ENCODE measurements at regions not wholly inside any gene's neighbourhood (a gene's known extent, or its start where the extent isn't known, plus 50 kb on each side); places are given as distances from the start of the nearest gene placed in this dataset.

GRCh38 chr2:220948579-220948978 lies 623.5 kb downstream of the EPHA4 start:
- Histone ChIP-seq H3K27me3 (ENCODE audit: insufficient read depth, low read length) (no peaks in the 10 kb centered on the region), H4K20me1 (ENCODE audit: insufficient read depth, low read length) (no peaks in the 10 kb centered on the region), H3K9me3 (ENCODE audit: low read depth, low read length) (no peaks in the 10 kb centered on the region), H3K4me2 (ENCODE audit: insufficient read depth, low read length) (no peak overlapping the region), H3K4me3 (ENCODE audit: insufficient read depth, low read length) (no peak overlapping the region), H3K36me3 (ENCODE audit: insufficient read depth, low read length) (no peaks in the 10 kb centered on the region), H3K4me1 (ENCODE audit: insufficient read depth, low read length) (no peaks in the 10 kb centered on the region), H3K27ac (ENCODE audit: low read depth, low read length) (no peak overlapping the region), H2AFZ (ENCODE audit: low read length) (no peak overlapping the region), H3K79me2 (ENCODE audit: insufficient read depth, low read length) (no peaks in the 10 kb centered on the region)
- DNase-seq (ENCODE audit: insufficient read length, low spot score, missing footprints) = no peak
- no peak for TF ChIP-seq CTCF (IDR thresholded peaks at IDR 0.05; ENCODE audit: extremely low read depth, low read depth, low read length)

- no peak for TF ChIP-seq CTCF (IDR thresholded peaks at IDR 0.05; ENCODE audit: extremely low read depth, low read depth, low read length)
- Histone ChIP-seq H3K79me2 (ENCODE audit: insufficient read depth, low read length) (no peaks in the 10 kb centered on the region), H2AFZ (ENCODE audit: low read length) (no peak overlapping the region), H4K20me1 (ENCODE audit: insufficient read depth, low read length) (no peaks in the 10 kb centered on the region), H3K9me3 (ENCODE audit: low read depth, low read length) (no peaks in the 10 kb centered on the region), H3K4me2 (ENCODE audit: insufficient read depth, low read length) (no peak overlapping the region), H3K36me3 (ENCODE audit: insufficient read depth, low read length) (no peaks in the 10 kb centered on the region), H3K4me1 (ENCODE audit: insufficient read depth, low read length) (no peaks in the 10 kb centered on the region), H3K27ac (ENCODE audit: low read depth, low read length) (no peak overlapping the region), H3K4me3 (ENCODE audit: insufficient read depth, low read length) (no peak overlapping the region), H3K27me3 (ENCODE audit: insufficient read depth, low read length) (no peaks in the 10 kb centered on the region)
- no peak for DNase-seq (ENCODE audit: insufficient read length, low spot score, missing footprints)
These were observed 622.6 kb downstream of the EPHA4 start for GRCh38 chr2:220949466-220949865.

- Histone ChIP-seq H2AFZ (ENCODE audit: low read length) (no peak overlapping the region), H3K27ac (ENCODE audit: low read depth, low read length) (no peak overlapping the region), H3K4me3 (ENCODE audit: insufficient read depth, low read length) (no peak overlapping the region), H3K36me3 (ENCODE audit: insufficient read depth, low read length) (no peaks in the 10 kb centered on the region), H3K27me3 (ENCODE audit: insufficient read depth, low read length) (no peaks in the 10 kb centered on the region), H4K20me1 (ENCODE audit: insufficient read depth, low read length) (no peaks in the 10 kb centered on the region), H3K79me2 (ENCODE audit: insufficient read depth, low read length) (no peaks in the 10 kb centered on the region), H3K4me1 (ENCODE audit: insufficient read depth, low read length) (no peaks in the 10 kb centered on the region), H3K4me2 (ENCODE audit: insufficient read depth, low read length) (no peak overlapping the region), H3K9me3 (ENCODE audit: low read depth, low read length) (no peaks in the 10 kb centered on the region)
- no peak for TF ChIP-seq CTCF (IDR thresholded peaks at IDR 0.05; ENCODE audit: extremely low read depth, low read depth, low read length)
- no peak for DNase-seq (ENCODE audit: insufficient read length, low spot score, missing footprints)
These were observed 616.3 kb downstream of the EPHA4 start for GRCh38 chr2:220955776-220956175.

GRCh38 chr2:220956429-220956828 lies 615.7 kb downstream of the EPHA4 start:
- TF ChIP-seq CTCF (IDR thresholded peaks at IDR 0.05; ENCODE audit: extremely low read depth, low read depth, low read length) = no peak
- Histone ChIP-seq H3K9me3 (ENCODE audit: low read depth, low read length) (no peaks in the 10 kb centered on the region), H3K79me2 (ENCODE audit: insufficient read depth, low read length) (no peaks in the 10 kb centered on the region), H3K4me2 (ENCODE audit: insufficient read depth, low read length) (no peak overlapping the region), H2AFZ (ENCODE audit: low read length) (no peak overlapping the region), H3K4me3 (ENCODE audit: insufficient read depth, low read length) (no peak overlapping the region), H4K20me1 (ENCODE audit: insufficient read depth, low read length) (no peaks in the 10 kb centered on the region), H3K27me3 (ENCODE audit: insufficient read depth, low read length) (no peaks in the 10 kb centered on the region), H3K4me1 (ENCODE audit: insufficient read depth, low read length) (no peaks in the 10 kb centered on the region), H3K36me3 (ENCODE audit: insufficient read depth, low read length) (no peaks in the 10 kb centered on the region), H3K27ac (ENCODE audit: low read depth, low read length) (no peak overlapping the region)
- peak; percentile 51 for DNase-seq (ENCODE audit: insufficient read length, low spot score, missing footprints)
